ENCODE measurements at regions not wholly inside any gene's neighbourhood (a gene's known extent, or its start where the extent isn't known, plus 50 kb on each side); places are given as distances from the start of the nearest gene placed in this dataset.
"Not testable (repeated sequence)": the region's sequence is repeated elsewhere in the genome, so short reads cannot be mapped to it uniquely, and the experiment has no call there.

- not testable (repeated sequence) for TF ChIP-seq CTCF (IDR thresholded peaks at IDR 0.05); POLR2A (IDR thresholded peaks at IDR 0.05; ENCODE audit: low read depth)
These were observed 340.2 kb upstream of the PLGLB1 start for GRCh38 chr2:87361805-87362204.

Measured in esophagus muscularis mucosa (tissue), 3 donors.